K562 (cell line): ENCODE measurements at regions not wholly inside any gene's neighbourhood (a gene's known extent, or its start where the extent isn't known, plus 50 kb on each side); places are given as distances from the start of the nearest gene placed in this dataset.

Experiments used
- ATAC-seq: fragments of 200-7000 bp; cut with Tn5 transposase; 3 replicates; pipeline ENCODE4 v1.9.1; 2020; ENCODE audit warnings: moderate library complexity
- BruUV-seq: library from RNA; stranded (reverse); fragments of 400-500 nt; replicated peaks from 2 replicates; lab custom pipeline; 2021; lab: Mats Ljungman, UMichigan
- CTCF ChIA-PET: fragments of 300-600 bp; formaldehyde crosslinking; extraction: SDS; loops from one replicate; lab custom pipeline; 2021; ENCODE audit warnings: low intra/inter-chr PET ratio; lab: Yijun Ruan, JAX
- POLR2A ChIA-PET: fragments of 300-600, 350-650 bp; sonication (Branson Sonifier 250); formaldehyde crosslinking; extraction: SDS; loops from one replicate; lab custom pipeline; 2021; ENCODE audit warnings: antibody characterized with exemption, inconsistent platforms; lab: Yijun Ruan, JAX
- DNase-seq, 4 experiments: peaks; one replicate each; pipeline versions ENCODE4 v3.0.0 to v3.0.0-alpha.2; 2011 to 2018; ENCODE audit warnings: low spot score in 3 of 4, mixed read lengths in 3 of 4; ENCODE audit errors: extremely low read depth in 1 of 4
- FAIRE-seq: peaks from 2 replicates; lab custom pipeline; 2011; peaks lifted over from hg19 to GRCh38; lab: Jason Lieb, UNC
- H2AFZ ChIP-seq: 2 replicates; pipeline ENCODE4 v1.6.0; 2011; ENCODE audit warnings: low read depth, low read length, control low read depth, inconsistent platforms
- H3K27ac ChIP-seq: fragments of 200-600 bp; 3 replicates; pipeline ENCODE4 v1.8.0; 2011; ENCODE audit warnings: low read depth, mild to moderate bottlenecking, control low read depth, inconsistent platforms, low read length, moderate library complexity, mixed read lengths; ENCODE audit errors: extremely low read depth
- H3K27me3 ChIP-seq, 2 experiments: fragments of 300-600 bp in 1 of 2; 2 replicates in 1 of 2; 3 replicates in 1 of 2; pipeline versions ENCODE4 v1.6.0 to v1.8.0; 2011; ENCODE audit warnings: inconsistent platforms in 2 of 2, low read length in 2 of 2, mild to moderate bottlenecking in 1 of 2, mixed read lengths in 1 of 2, moderate library complexity in 1 of 2; ENCODE audit not compliant: control insufficient read depth in 2 of 2, insufficient read depth in 2 of 2
- H3K36me3 ChIP-seq: fragments of 300-600 bp; 3 replicates; pipeline ENCODE4 v1.8.0; 2011; ENCODE audit warnings: mild to moderate bottlenecking, low read length, inconsistent platforms; ENCODE audit not compliant: control insufficient read depth, insufficient read depth
- H3K4me1 ChIP-seq, 2 experiments: fragments of 200-600 bp in 1 of 2; replicated peaks in 1 of 2; 2 replicates in 1 of 2; 3 replicates in 1 of 2; pipeline versions ENCODE4 v1.5.1 to v1.8.0; 2011; ENCODE audit warnings: inconsistent platforms in 2 of 2, low read length in 2 of 2, mild to moderate bottlenecking in 1 of 2, mixed read lengths in 1 of 2, moderate library complexity in 1 of 2; ENCODE audit not compliant: control insufficient read depth in 2 of 2, insufficient read depth in 2 of 2
- H3K4me2 ChIP-seq: 2 replicates; pipeline ENCODE4 v1.6.1; 2011; ENCODE audit warnings: low read length, control low read depth, inconsistent platforms, mixed read lengths; ENCODE audit not compliant: insufficient read depth
- H3K4me3 ChIP-seq: fragments of 200-600 bp; sonication (generic), shearing (Covaris generic); 2 replicates; pipeline ENCODE4 v1.5.1; 2016; ENCODE audit warnings: control low read depth, inconsistent platforms
- H3K79me2 ChIP-seq: fragments of 200-600 bp; 3 replicates; pipeline ENCODE4 v1.8.0; 2011; ENCODE audit warnings: low read length, inconsistent platforms; ENCODE audit not compliant: control insufficient read depth, insufficient read depth
- H3K9ac ChIP-seq, 2 experiments: 2 replicates each; pipeline versions ENCODE4 v1.6.0 to v1.6.1; 2011; ENCODE audit warnings: low read depth in 2 of 2, low read length in 2 of 2, control low read depth in 1 of 2, inconsistent platforms in 1 of 2, mild to moderate bottlenecking in 1 of 2, mixed read lengths in 1 of 2; ENCODE audit not compliant: insufficient read depth in 1 of 2
- H3K9me1 ChIP-seq: one replicate; pipeline ENCODE4 v1.6.0; 2011; ENCODE audit warnings: inconsistent platforms, mild to moderate bottlenecking, low read length, moderate library complexity; ENCODE audit not compliant: control insufficient read depth, insufficient read depth
- H3K9me3 ChIP-seq: replicated peaks from 2 replicates; pipeline ENCODE4 v1.5.1; 2011; ENCODE audit warnings: low read depth, low read length, inconsistent platforms; ENCODE audit not compliant: control insufficient read depth, insufficient read depth
- H4K20me1 ChIP-seq: replicated peaks from 2 replicates; pipeline ENCODE4 v1.6.1; 2011; ENCODE audit warnings: low read length, inconsistent platforms, mixed read lengths; ENCODE audit not compliant: control insufficient read depth, insufficient read depth
- ARID1B ChIP-seq: fragments of 450-650 bp; IDR thresholded peaks from 2 replicates; pipeline ENCODE4 v1.6.1; 2016; ENCODE audit warnings: antibody characterized with exemption, mild to moderate bottlenecking, inconsistent platforms
- BHLHE40 ChIP-seq: IDR thresholded peaks from 2 replicates; pipeline ENCODE4 v1.6.1; 2011; ENCODE audit warnings: low read length, improper control_type of control experiment
- CBFA2T3 ChIP-seq: fragments of 450-650 bp; IDR thresholded peaks from 2 replicates; pipeline ENCODE4 v1.6.1; 2017
- DACH1 ChIP-seq: fragments of 450-650 bp; IDR thresholded peaks from 2 replicates; pipeline ENCODE4 v1.6.1; 2018; ENCODE audit not compliant: partially characterized antibody
- ETV5 ChIP-seq: sonication (generic); formaldehyde crosslinking; IDR thresholded peaks from 2 replicates; pipeline ENCODE4 v1.4.0; 2020; ENCODE audit warnings: low read depth, mild to moderate bottlenecking, missing genetic modification reagents
- FOXK1 ChIP-seq: sonication (generic); formaldehyde crosslinking; IDR thresholded peaks from 2 replicates; pipeline ENCODE4 v1.8.0; 2022; ENCODE audit warnings: missing genetic modification reagents, mild to moderate bottlenecking, borderline replicate concordance
- FOXK2 ChIP-seq, 2 experiments: fragments of 450-650 bp; IDR thresholded peaks in 1 of 2; conservative IDR thresholded peaks in 1 of 2; 2 replicates each; pipeline ENCODE4 v1.6.1; 2016; ENCODE audit warnings: low read depth in 2 of 2, mild to moderate bottlenecking in 1 of 2
- HLTF ChIP-seq: fragments of 450-650 bp; IDR thresholded peaks from 2 replicates; pipeline ENCODE4 v1.6.1; 2016
- KAT2B ChIP-seq: IDR thresholded peaks from one replicate; pipeline ENCODE4 v1.6.1; 2012; ENCODE audit warnings: low read depth, mild to moderate bottlenecking, control low read depth, inconsistent platforms, low read length, moderate library complexity
- MBD2 ChIP-seq: sonication (generic); IDR thresholded peaks from 2 replicates; pipeline ENCODE4 v1.6.1; 2016; ENCODE audit warnings: low read depth, borderline replicate concordance
- NONO ChIP-seq, 2 experiments: fragments of 200-400 bp in 1 of 2; fragments of 450-650 bp in 1 of 2; formaldehyde crosslinking in 1 of 2; IDR thresholded peaks; 2 replicates each; pipeline ENCODE4 v1.6.1; 2017; ENCODE audit warnings: low read depth in 2 of 2, mild to moderate bottlenecking in 2 of 2, moderate library complexity in 2 of 2, low read length in 1 of 2
- RFX5 ChIP-seq: IDR thresholded peaks from 2 replicates; pipeline ENCODE4 v1.6.1; 2011; ENCODE audit warnings: low read depth, mild to moderate bottlenecking, improper control_type of control experiment, low read length
- SMAD4 ChIP-seq: fragments of 250-450 bp; sonication (Bioruptor Pico); conservative IDR thresholded peaks from 2 replicates; pipeline ENCODE4 v1.8.0; 2021; ENCODE audit warnings: inconsistent platforms, mild to moderate bottlenecking, moderate library complexity
- ZNF561 ChIP-seq: fragments of 450-650 bp; formaldehyde crosslinking; conservative IDR thresholded peaks from 2 replicates; pipeline ENCODE4 v1.4.0; 2020; ENCODE audit warnings: mild to moderate bottlenecking, moderate library complexity
- ZNF778 ChIP-seq: fragments of 450-650 bp; formaldehyde crosslinking; IDR thresholded peaks from 2 replicates; pipeline ENCODE4 v1.4.0; 2020; ENCODE audit warnings: mild to moderate bottlenecking, moderate library complexity
- WGBS: fragments of 100-300 bp; shearing (Covaris generic); methylation state at CpG from one replicate; pipeline ENCODE4 v1.1.6; 2016; ENCODE audit warnings: low coverage, mixed read lengths; ENCODE audit not compliant: insufficient coverage; ENCODE audit errors: missing lambda C conversion rate; 5-methylcytosine and 5-hydroxymethylcytosine counted together
- in situ Hi-C: fragments of 300-500 bp; cut with MboI; formaldehyde crosslinking; loops from 4 replicates; pipeline ENCODE4 v1.15.0; 2018; ENCODE audit warnings: inconsistent platforms, mixed read lengths
- intact Hi-C: fragments of 100-400 bp; cut with micrococcal nuclease; formaldehyde crosslinking; loops from 2 replicates; pipeline ENCODE4 v1.14.2; 2022
- TF ChIP-seq, protein P1 (sequence below), 2 experiments: IDR thresholded peaks in 1 of 2; conservative IDR thresholded peaks in 1 of 2; 2 replicates each; pipeline ENCODE4 v1.6.1; 2016; ENCODE audit warnings: low read depth in 2 of 2, mild to moderate bottlenecking in 1 of 2, missing compliant biosample characterization in 1 of 2, missing genetic modification characterization in 1 of 2, moderate library complexity in 1 of 2

DNA sequence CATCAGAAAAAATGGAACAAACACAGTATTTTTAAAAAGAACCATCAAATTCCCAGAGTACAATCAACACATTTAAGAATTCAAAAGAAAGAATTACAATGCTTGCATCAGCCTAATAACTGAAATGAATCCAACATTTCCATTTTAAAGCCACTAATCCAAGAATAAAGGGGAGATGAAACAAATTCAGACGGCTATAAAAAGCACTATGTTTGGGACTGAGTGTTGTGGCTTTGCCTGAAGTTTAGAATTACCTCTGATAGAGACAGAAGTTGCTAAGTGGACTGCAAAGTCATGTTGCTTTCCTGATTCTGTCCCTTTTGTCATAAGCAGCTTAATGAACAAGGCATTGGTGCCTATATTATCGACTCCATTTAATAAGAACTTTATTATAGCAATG, 135.4 kb upstream of the RGMB start:
- POLR2A ChIA-PET, result no interaction called here
- H3K9me3 ChIP-seq, result no peaks in the 10 kb centered on the region
- H3K9ac ChIP-seq, result no peak overlapping the region
- TF ChIP-seq, protein P1, sequence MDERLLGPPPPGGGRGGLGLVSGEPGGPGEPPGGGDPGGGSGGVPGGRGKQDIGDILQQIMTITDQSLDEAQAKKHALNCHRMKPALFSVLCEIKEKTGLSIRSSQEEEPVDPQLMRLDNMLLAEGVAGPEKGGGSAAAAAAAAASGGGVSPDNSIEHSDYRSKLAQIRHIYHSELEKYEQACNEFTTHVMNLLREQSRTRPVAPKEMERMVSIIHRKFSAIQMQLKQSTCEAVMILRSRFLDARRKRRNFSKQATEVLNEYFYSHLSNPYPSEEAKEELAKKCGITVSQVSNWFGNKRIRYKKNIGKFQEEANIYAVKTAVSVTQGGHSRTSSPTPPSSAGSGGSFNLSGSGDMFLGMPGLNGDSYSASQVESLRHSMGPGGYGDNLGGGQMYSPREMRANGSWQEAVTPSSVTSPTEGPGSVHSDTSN (CRISPR knock-in tag; IDR thresholded peaks at IDR 0.05; ENCODE audit: low read depth), result no peak
- TF ChIP-seq, protein P1 (tag; conservative IDR thresholded peaks at IDR 0.05; ENCODE audit: low read depth), result no peak
- no TSS peak for BruUV-seq
- no peak overlapping the region for H3K27ac ChIP-seq
- 0% methylated on average over 2 of the region's 2 CpGs for WGBS
- no peak overlapping the region for H3K4me3 ChIP-seq
- H3K27me3 ChIP-seq, result no peaks in the 10 kb centered on the region
- in situ Hi-C loops (no loop called here), intact Hi-C loops (no loop called here)
- H3K9me1 ChIP-seq, result no peaks in the 10 kb centered on the region
- no peaks in the 10 kb centered on the region for H3K36me3 ChIP-seq
- no peak for FAIRE-seq
- H3K79me2 ChIP-seq, result no peaks in the 10 kb centered on the region
- H2AFZ ChIP-seq, result no peak overlapping the region
- CTCF ChIA-PET, result no interaction called here
- no peaks in the 10 kb centered on the region for H3K4me1 ChIP-seq
- no peak for DNase-seq
- H4K20me1 ChIP-seq, result no peaks in the 10 kb centered on the region
- no peak for ATAC-seq
- no peak overlapping the region for H3K4me2 ChIP-seq

DNA sequence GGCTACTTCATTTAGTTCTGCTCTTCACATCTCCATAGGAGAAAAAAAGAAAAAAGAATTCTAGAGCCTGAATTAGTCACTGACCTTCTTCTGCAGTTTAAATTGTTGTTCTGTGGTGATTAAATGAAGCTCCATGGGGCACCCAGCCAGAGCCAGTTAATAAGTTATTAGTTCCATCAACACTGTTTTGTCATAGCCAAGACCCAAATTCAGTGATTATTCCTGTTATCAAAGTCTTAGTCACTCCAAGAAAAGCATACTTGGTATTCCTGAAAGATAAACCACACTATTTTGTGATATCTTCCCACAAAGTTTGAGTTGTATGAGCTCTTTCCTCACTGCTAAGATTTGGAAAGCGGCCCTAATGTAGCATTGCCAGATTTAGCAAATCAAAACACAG, 134.8 kb upstream of the RGMB start:
- H3K27me3 ChIP-seq, result no peaks in the 10 kb centered on the region
- no TSS peak for BruUV-seq
- ATAC-seq (no peak), FAIRE-seq (no peak), DNase-seq (no peak)
- ChIA-PET CTCF (no interaction called here), POLR2A (no interaction called here)
- no peaks in the 10 kb centered on the region for H3K4me1 ChIP-seq
- no peaks in the 10 kb centered on the region for H3K79me2 ChIP-seq
- no peak overlapping the region for H2AFZ ChIP-seq
- 0% methylated on average over 1 of the region's 1 CpG for WGBS
- no peak overlapping the region for H3K4me3 ChIP-seq
- no peak overlapping the region for H3K4me2 ChIP-seq
- H3K36me3 ChIP-seq, result no peaks in the 10 kb centered on the region
- H3K27ac ChIP-seq, result no peak overlapping the region
- H4K20me1 ChIP-seq, result no peaks in the 10 kb centered on the region
- no peaks in the 10 kb centered on the region for H3K9me1 ChIP-seq
- no peak overlapping the region for H3K9ac ChIP-seq
- H3K9me3 ChIP-seq, result no peaks in the 10 kb centered on the region
- in situ Hi-C loops, result no loop called here
- intact Hi-C loops, result no loop called here
- no peak for TF ChIP-seq KAT2B
- no peak for TF ChIP-seq ZNF778
- no peak for TF ChIP-seq SMAD4 (CRISPR knock-in tag)
- no peak for TF ChIP-seq DACH1
- no peak for TF ChIP-seq RFX5
- no peak for TF ChIP-seq ARID1B
- no peak for TF ChIP-seq NONO (IDR thresholded peaks at IDR 0.05; ENCODE audit: low read depth in 2 of 2, low read length in 1 of 2)
- no peak for TF ChIP-seq BHLHE40
- TF ChIP-seq FOXK2 (conservative IDR thresholded peaks at IDR 0.05 in 1 of 2, IDR thresholded peaks at IDR 0.05 in 1 of 2; ENCODE audit: low read depth in 2 of 2), result no peak
- TF ChIP-seq ETV5 (CRISPR knock-in tag), result no peak
- TF ChIP-seq MBD2, result no peak
- TF ChIP-seq HLTF, result no peak
- TF ChIP-seq ZNF561, result no peak
- TF ChIP-seq CBFA2T3, result no peak
- no peak for TF ChIP-seq FOXK1 (CRISPR knock-in tag)
